ENCODE measurements at regions not wholly inside any gene's neighbourhood (a gene's known extent, or its start where the extent isn't known, plus 50 kb on each side); places are given as distances from the start of the nearest gene placed in this dataset.

DNA sequence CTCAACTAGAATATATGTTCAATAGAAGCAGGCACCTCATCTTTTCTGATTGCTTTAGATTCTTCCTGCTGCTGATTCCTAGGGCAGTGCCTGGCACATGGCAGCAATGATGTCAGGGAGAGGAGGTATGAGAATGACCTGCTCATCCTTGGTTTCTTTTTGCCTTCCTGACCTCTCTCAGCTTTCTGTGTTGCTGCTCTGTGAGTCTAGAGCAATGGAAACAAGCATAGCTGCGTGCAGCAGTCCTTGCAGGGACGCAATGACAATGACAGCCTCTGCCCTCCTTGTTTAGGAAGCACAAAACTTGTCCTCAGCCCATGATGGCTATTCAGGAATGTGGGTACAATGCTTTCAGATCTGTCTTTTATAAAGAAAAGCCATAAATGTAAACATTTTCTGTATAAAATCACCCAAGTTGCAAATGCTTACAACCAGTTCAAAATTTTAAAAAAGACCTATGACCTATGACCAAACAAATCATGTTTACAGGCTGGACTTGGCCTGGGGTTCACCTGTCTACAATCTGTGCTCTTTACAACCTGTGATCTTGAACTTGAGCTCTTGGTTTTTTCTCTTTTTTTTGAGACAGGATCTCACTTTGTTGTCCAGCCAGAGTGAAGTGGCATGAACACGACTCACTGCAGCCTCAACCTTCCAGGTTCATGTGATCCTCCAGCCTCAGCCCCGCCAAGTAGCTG, 549.4 kb upstream of the ATP2B1 start:
- Histone ChIP-seq H4K20me1 (ENCODE audit: insufficient read depth, low read length) (no peaks in the 10 kb centered on the region), H3K27me3 (ENCODE audit: insufficient read depth, low read length, poor library complexity) (no peaks in the 10 kb centered on the region), H3K4me2 (ENCODE audit: insufficient read depth, low read length) (no peak overlapping the region), H3K4me1 (ENCODE audit: insufficient read depth, low read length) (peaks cover 14% of the 10 kb centered on the region), H3K9ac (ENCODE audit: low read depth, low read length) (no peak overlapping the region), H3K4me3 (ENCODE audit: low read depth in 1 of 2, low read length in 2 of 2) (no peak overlapping the region), H3K36me3 (ENCODE audit: insufficient read depth, low read length) (no peaks in the 10 kb centered on the region), H2AFZ (ENCODE audit: low read depth, low read length) (no peak overlapping the region), H3K9me3 (ENCODE audit: insufficient read depth, low read length, severe bottlenecking) (no peaks in the 10 kb centered on the region), H3K79me2 (ENCODE audit: insufficient read depth, low read length) (no peaks in the 10 kb centered on the region), H3K27ac (ENCODE audit: low read length) (no peak overlapping the region)
- TF ChIP-seq, protein P1, sequence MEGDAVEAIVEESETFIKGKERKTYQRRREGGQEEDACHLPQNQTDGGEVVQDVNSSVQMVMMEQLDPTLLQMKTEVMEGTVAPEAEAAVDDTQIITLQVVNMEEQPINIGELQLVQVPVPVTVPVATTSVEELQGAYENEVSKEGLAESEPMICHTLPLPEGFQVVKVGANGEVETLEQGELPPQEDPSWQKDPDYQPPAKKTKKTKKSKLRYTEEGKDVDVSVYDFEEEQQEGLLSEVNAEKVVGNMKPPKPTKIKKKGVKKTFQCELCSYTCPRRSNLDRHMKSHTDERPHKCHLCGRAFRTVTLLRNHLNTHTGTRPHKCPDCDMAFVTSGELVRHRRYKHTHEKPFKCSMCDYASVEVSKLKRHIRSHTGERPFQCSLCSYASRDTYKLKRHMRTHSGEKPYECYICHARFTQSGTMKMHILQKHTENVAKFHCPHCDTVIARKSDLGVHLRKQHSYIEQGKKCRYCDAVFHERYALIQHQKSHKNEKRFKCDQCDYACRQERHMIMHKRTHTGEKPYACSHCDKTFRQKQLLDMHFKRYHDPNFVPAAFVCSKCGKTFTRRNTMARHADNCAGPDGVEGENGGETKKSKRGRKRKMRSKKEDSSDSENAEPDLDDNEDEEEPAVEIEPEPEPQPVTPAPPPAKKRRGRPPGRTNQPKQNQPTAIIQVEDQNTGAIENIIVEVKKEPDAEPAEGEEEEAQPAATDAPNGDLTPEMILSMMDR (IDR thresholded peaks at IDR 0.05; ENCODE audit: borderline replicate concordance, extremely low read depth, low read length, poor library complexity, severe bottlenecking), result no peak
- TF ChIP-seq EZH2 (IDR thresholded peaks at IDR 0.05; ENCODE audit: borderline replicate concordance, low read depth, low read length, severe bottlenecking), result no peak
- ATAC-seq (ENCODE audit: insufficient read depth, low read depth) (no peak), DNase-seq (no peak)

DNA sequence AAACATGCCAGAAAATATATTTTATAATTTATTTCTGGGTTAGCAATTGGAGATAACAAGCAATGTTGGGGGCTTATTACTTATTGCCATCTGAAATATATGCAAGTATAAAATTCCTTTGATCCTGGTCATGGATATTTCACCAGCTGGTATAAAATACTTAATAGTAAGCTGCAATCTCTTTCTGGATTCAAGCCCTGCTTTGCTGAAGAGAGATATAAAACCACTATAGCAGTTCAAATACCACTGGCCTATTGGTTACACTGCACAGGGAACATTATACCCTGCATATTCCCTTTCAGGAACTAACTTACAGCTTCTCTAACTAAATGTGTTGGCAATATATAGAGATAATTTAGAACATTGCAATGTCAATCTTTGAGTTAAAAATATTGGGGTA, 546.2 kb upstream of the ATP2B1 start:
- no peak overlapping the region for H3K4me3 ChIP-seq (ENCODE audit: low read depth in 1 of 2, low read length in 2 of 2)
- TF ChIP-seq, protein P1 (IDR thresholded peaks at IDR 0.05; ENCODE audit: borderline replicate concordance, extremely low read depth, low read length, poor library complexity, severe bottlenecking), result no peak
- TF ChIP-seq EZH2 (IDR thresholded peaks at IDR 0.05; ENCODE audit: borderline replicate concordance, low read depth, low read length, severe bottlenecking), result no peak
- H3K27ac ChIP-seq (ENCODE audit: low read length), result no peak overlapping the region

GRCh38 chr12:90253674-90254181, 545.1 kb upstream of the ATP2B1 start:
- TF ChIP-seq EZH2 (IDR thresholded peaks at IDR 0.05; ENCODE audit: borderline replicate concordance, low read depth, low read length, severe bottlenecking), result no peak
- TF ChIP-seq, protein P1 (IDR thresholded peaks at IDR 0.05; ENCODE audit: borderline replicate concordance, extremely low read depth, low read length, poor library complexity, severe bottlenecking), result peak; percentile 59
- H3K9me3 ChIP-seq (ENCODE audit: insufficient read depth, low read length, severe bottlenecking), result no peaks in the 10 kb centered on the region
- ATAC-seq (ENCODE audit: insufficient read depth, low read depth) (peak; percentile 96), DNase-seq (peak; percentile 80)
- H3K27me3 ChIP-seq (ENCODE audit: insufficient read depth, low read length, poor library complexity), result no peaks in the 10 kb centered on the region
- no peaks in the 10 kb centered on the region for H3K79me2 ChIP-seq (ENCODE audit: insufficient read depth, low read length)
- H3K36me3 ChIP-seq (ENCODE audit: insufficient read depth, low read length), result no peaks in the 10 kb centered on the region
- H3K9ac ChIP-seq (ENCODE audit: low read depth, low read length), result no peak overlapping the region
- H2AFZ ChIP-seq (ENCODE audit: low read depth, low read length), result no peak overlapping the region
- H3K27ac ChIP-seq (ENCODE audit: low read length), result peak overlapping the region; percentile 43
- H4K20me1 ChIP-seq (ENCODE audit: insufficient read depth, low read length), result no peaks in the 10 kb centered on the region
- H3K4me1 ChIP-seq (ENCODE audit: insufficient read depth, low read length), result peaks cover 31% of the 10 kb centered on the region
- no peak overlapping the region; the same call in 1 of the 2 replicates for H3K4me2 ChIP-seq (ENCODE audit: insufficient read depth, low read length)
- H3K4me3 ChIP-seq (ENCODE audit: low read depth in 1 of 2, low read length in 2 of 2), result no peak overlapping the region

More for the DNA sequence above, 546.2 kb upstream of the ATP2B1 start:
- ATAC-seq (ENCODE audit: insufficient read depth, low read depth) (no peak), DNase-seq (no peak)
- no peak overlapping the region for H3K9ac ChIP-seq (ENCODE audit: low read depth, low read length)
- no peaks in the 10 kb centered on the region for H3K79me2 ChIP-seq (ENCODE audit: insufficient read depth, low read length)
- peaks cover 31% of the 10 kb centered on the region for H3K4me1 ChIP-seq (ENCODE audit: insufficient read depth, low read length)
- H3K9me3 ChIP-seq (ENCODE audit: insufficient read depth, low read length, severe bottlenecking), result no peaks in the 10 kb centered on the region
- no peak overlapping the region for H3K4me2 ChIP-seq (ENCODE audit: insufficient read depth, low read length)
- H3K27me3 ChIP-seq (ENCODE audit: insufficient read depth, low read length, poor library complexity), result no peaks in the 10 kb centered on the region
- no peak overlapping the region for H2AFZ ChIP-seq (ENCODE audit: low read depth, low read length)
- no peaks in the 10 kb centered on the region for H4K20me1 ChIP-seq (ENCODE audit: insufficient read depth, low read length)
- no peaks in the 10 kb centered on the region for H3K36me3 ChIP-seq (ENCODE audit: insufficient read depth, low read length)
